Breast epithelium (tissue), 3 donors: ENCODE measurements at regions not wholly inside any gene's neighbourhood (a gene's known extent, or its start where the extent isn't known, plus 50 kb on each side); places are given as distances from the start of the nearest gene placed in this dataset.

Experiments used
- CTCF ChIP-seq, 3 donors: fragments of 450-650 bp; IDR thresholded peaks; one replicate each; pipeline ENCODE4 v1.5.1; 2016 to 2017; ENCODE audit warnings: antibody characterized with exemption in 3 of 3, mild to moderate bottlenecking in 3 of 3, moderate library complexity in 3 of 3
- POLR2A ChIP-seq: fragments of 450-650 bp; IDR thresholded peaks from one replicate; pipeline ENCODE4 v1.6.1; 2016; ENCODE audit warnings: antibody characterized with exemption, mild to moderate bottlenecking, moderate library complexity
- POLR2AphosphoS5 ChIP-seq, 3 donors: sonication (generic); formaldehyde crosslinking; IDR thresholded peaks; one replicate each; pipeline ENCODE4 v1.6.1; 2017; ENCODE audit warnings: antibody characterized with exemption in 3 of 3

- no peak for TF ChIP-seq POLR2AphosphoS5 (IDR thresholded peaks at IDR 0.05)
- no peak for TF ChIP-seq CTCF (IDR thresholded peaks at IDR 0.05)
- no peak for TF ChIP-seq POLR2A
Measured at GRCh38 chr4:138105331-138105730, 136.8 kb downstream of the SLC7A11 start.
